ENCODE measurements at regions not wholly inside any gene's neighbourhood (a gene's known extent, or its start where the extent isn't known, plus 50 kb on each side); places are given as distances from the start of the nearest gene placed in this dataset.
"Not testable (repeated sequence)": the region's sequence is repeated elsewhere in the genome, so short reads cannot be mapped to it uniquely, and the experiment has no call there.

GRCh38 chr21:23812485-23812884 lies 1794.8 kb downstream of the MRPL39 start:
- no peak for DNase-seq

DNA sequence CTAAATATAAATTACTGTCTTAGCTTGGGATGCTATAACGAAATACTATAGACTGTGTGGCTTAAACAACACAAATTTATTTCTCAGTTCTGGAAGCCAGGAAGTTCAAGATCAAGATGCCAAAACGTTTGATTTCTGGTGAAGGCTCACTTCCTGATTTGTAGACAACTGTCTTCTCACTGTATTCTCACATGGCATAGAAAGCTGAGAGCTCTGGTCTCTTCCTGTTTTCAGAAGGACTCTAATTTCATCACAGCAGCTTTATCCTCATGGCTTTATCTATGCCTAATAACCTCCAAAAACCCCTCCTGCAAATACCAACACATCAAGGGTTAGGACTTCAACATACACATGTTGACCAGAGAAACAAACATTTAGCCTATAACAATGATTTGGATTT lies 1795.5 kb downstream of the MRPL39 start:
- no peak for DNase-seq

GRCh38 chr21:23809573-23809972 lies 1797.7 kb downstream of the MRPL39 start:
- DNase-seq = no peak

DNA sequence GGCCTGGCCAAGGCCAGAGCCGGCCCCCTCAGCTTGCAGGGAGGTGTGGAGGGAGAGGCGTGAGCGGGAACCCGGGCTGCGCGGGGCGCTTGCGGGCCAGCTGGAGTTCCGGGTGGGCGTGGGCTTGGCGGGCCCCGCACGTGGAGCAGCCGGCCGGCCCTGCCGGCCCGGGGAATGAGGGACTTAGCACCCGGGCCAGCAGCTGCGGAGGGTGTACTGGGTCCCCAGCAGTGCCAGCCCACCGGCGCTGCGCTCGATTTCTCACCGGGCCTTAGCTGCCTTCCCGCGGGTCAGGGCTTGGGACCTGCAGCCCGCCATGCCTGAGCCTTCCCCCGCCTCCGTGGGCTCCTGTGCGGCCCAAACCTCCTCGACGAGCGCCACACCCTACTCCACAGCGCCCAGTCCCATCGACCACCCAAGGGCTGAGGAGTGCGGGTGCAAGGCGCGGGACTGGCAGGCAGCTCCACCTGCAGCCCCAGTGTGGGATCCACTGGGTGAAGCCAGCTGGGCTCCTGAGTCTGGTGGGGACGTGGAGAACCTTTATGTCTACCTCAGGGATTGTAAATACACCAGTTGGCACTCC lies 1800.2 kb downstream of the MRPL39 start:
- not testable (repeated sequence) for DNase-seq

GRCh38 chr21:23804866-23805265 lies 1802.4 kb downstream of the MRPL39 start:
- DNase-seq = no peak

DNA sequence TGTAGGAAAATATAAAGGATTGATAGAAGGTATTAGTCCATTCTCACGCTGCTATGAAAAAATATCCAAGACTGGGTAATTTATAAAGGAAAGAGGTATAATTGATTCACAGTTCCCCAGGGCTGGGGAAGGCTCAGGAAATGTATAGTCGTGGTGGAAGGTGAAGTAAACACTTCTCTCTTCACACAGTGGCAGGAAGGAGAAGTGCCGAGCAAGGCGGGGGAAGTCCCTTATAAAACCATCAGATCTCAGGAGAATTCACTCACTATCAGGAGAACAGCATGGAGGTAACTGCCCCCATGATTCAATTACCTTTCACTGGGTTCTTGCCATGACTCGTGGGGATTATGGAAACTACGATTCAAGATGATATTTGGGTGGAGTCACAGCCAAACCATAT lies 1806.0 kb downstream of the MRPL39 start:
- no peak for DNase-seq

DNA sequence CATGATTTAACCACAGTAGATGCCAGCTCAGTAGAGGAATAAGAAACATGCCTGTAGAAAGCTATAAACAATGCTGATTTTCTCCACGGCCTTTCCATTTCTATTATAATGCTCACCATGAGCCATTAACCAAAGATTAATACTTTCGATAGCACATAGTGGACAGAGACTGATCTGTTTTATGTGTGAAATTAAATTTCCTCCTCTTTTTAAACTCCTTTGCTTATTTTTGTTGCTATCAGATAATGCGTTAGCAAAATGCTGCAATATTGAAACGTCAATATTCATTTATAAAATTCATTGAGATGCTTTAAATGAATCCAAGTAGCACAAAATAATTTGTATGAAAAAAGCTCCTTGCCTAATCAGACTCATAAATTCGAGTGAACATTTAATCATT lies 1807.9 kb downstream of the MRPL39 start:
- no peak for DNase-seq

- no peak for DNase-seq
Observed at GRCh38 chr21:23792300-23792699, 1815.0 kb downstream of the MRPL39 start.

DNA sequence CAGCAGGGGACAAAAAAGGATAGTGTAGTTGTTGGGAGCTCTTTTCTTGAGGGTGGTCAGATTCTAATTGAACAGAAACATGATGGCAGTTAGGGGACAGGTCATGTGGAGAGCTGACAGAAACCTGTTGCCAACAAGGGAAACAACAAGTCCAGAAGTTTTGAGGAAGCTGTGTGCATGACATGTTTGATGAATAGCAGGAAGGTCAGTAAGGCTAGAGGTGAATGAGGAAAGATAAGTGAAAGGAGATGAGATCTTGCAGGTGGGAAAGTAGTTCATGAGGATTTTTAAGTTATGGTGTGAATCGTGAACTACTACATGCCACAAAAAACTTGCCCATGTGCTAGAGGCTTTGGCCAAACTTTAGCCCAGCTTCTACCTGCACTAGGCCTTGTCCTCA lies 1817.4 kb downstream of the MRPL39 start:
- DNase-seq = no peak

GRCh38 chr21:23780326-23780725 lies 1827.0 kb downstream of the MRPL39 start:
- no peak for DNase-seq

DNA sequence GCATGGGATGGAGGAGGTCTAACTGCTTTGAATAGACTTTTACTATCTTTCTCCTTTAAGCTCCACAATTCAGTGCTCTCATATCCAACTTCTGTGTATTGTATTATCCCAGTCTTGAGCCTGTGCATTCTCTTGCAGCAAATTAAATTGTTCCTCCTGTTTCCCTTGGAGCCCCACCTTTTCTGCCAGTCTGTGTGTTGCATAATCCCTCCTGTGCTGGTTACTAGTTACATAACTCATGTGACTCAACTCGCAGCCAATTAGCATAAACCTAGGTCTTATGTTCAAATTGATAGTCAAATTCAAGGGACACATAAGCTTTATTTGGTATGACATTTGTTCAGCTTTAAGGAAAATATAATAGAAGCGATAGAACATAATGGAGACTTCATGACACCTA lies 1863.5 kb downstream of the MRPL39 start:
- DNase-seq = no peak

DNA sequence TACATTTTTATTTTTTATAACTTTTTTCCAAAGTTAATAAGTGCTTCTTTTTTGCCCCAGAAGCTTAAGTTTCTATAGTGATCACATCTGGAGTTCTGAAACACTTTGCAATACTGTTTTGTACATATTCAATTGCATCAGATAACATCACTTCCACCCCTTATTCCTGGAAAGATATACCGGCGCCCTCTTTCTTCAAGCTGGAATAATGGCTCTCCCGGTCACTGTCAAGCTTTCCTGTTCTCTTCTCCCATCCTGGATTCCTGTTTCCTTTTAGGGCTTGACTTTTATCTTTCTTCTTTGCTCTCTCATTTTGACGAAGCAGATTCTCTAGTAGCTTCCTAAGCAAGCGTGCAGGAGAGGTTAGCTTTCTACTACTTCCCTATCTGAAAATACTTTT lies 1866.8 kb downstream of the MRPL39 start:
- DNase-seq = no peak

GRCh38 chr21:23732776-23733175 lies 1874.5 kb downstream of the MRPL39 start:
- DNase-seq = no peak

DNA sequence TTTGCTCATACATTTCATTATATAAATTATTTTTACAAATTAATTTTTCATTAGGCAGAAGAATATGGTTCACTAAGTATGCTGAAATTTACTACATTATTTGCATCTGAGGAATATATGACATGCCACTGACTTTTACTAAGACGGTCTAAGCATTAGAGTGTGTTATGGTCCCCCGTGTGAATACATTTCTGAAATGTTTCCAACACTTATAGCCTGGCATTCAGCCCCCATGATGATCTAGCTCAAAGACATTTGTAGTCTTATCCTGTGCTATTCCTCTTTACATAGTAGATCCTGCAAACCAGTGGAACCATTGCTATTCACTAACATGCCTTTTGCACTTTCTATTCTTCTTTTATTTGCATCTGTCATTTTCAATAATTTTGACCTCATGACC lies 1878.0 kb downstream of the MRPL39 start:
- peak; percentile 0 for DNase-seq

DNA sequence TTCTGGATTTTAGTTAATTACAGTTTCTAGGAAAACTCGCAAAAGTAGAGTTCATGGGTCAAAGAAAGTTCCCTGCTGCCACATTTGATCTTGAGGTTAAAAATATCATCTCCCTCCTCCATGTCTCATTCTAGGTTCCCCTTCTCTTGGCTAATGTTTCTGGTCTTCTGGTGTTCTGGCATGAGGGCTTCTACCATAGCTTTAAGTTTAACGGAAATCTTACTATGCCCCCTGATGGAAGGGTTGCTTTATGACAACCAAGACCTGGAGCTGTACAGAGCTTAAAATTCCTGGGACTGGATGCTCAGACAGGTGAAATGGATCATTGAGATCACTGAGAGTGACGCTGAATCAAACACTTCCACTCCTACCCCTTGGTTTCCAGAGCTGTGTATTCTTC lies 1881.7 kb downstream of the MRPL39 start:
- DNase-seq = peak; percentile 0

DNA sequence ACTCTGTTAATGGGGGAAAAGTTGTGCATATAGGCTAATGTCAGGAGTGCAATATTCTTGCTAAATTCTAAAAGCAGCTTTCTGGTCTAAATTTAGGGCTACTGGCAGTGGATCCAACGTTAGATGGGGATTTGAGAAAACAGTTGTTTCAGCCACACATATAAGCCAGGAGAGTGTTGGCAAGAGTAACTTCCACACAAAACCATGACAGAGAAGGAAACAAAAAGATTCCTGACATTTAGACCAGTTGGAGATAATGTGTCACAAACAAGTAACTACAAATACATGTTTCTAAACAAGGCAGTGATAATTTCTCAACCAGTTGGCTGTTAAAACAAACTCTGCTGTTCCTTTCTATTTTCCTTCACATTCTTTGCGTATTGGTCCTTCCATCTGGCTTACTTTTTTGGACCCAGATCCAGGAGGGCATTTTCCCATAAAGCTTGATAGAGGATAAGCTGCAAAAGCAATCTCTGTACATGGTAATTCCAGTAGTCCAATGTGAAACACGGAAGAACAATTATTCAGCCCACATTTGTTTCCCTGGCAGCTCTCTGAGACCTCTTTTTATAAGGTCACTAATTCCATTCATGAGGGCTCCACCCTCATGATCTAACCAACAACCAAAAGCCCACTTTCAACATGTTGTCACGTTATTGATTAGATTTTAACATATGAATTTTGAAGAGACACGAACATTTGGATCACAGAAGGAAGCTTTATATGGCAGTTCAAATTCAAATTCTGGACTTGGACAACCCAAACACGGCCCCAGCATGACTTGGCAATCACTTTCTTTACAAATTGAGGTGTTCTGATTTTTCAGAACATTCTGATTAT lies 1888.6 kb downstream of the MRPL39 start:
- DNase-seq = no peak

DNA sequence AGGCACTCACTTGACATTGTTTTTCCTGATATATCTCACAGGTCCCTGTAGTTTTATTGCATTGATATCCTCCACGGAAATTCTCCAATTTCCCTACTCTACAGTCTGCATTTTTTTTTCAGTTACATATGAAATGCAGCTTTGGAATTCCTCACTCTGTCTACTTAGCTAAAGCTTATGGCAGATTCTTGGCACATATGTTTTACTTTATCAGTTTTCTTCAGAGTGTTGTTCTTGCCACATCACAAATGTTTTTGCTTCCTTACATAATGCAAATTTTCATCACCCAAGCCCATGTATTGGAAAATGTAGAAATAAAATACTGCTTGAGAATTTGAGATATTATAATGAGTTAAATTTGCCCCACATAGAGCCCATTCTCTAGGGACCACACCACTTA lies 1895.1 kb downstream of the MRPL39 start:
- DNase-seq = no peak

- DNase-seq = no peak
Observed at GRCh38 chr21:23706431-23706830, 1900.8 kb downstream of the MRPL39 start.

DNA sequence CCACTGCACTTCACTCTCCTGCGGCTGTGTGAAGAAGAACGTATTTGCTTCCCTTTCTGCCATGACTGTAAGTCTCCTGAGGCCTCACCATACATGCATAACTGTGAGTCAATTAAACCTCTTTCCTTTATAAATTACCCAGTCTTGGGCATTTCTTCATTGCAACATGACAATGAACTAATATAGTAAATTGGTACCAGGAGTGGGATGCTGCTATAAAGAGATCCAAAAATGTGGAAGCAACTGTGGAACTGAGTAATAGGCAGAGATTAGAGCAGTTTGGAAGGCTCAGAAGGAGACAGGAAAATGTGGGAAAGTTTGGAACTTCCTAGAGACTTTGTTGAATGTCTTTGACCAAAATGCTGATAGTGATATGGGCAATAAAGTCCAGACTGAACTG lies 1907.9 kb downstream of the MRPL39 start:
- no peak for DNase-seq

DNA sequence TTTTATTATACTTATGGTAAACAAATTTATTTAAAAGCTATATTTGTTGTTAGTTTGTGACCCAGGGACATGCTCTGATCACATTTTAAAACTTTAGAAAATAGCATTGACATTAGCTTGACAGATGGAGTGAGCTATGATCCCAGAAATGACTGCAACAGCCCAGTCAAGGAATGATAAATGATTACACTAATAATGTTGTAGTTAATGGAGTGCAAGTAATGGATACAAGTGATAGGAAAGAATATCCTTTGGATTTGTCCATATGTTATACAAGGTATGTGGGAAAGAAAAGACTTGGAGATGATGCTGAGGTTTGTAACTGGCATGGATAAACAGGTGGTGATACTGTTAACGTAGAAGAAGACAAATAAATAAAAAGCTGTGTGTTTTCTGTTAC lies 1908.7 kb downstream of the MRPL39 start:
- no peak for DNase-seq

- DNase-seq = no peak
Observed at GRCh38 chr21:23695443-23695842, 1911.8 kb downstream of the MRPL39 start.

DNA sequence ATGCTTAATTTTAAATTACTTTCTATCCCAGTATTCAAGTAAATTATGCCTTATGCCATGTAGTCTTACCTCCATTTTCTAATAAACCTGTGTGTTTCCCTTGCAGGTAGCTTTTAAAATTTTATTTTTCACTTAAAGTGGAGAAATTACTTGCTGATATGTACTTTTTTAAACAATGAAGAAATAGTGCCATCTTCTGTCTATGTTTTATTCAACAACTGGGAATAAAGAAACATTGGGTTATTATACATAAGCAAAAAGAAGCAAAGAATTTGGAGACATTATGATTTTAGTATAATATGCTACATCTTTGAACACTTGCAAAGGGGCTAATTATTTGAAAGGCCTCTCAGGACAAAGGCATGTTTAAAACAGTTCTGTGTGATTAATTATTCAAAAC lies 1912.9 kb downstream of the MRPL39 start:
- no peak for DNase-seq

DNA sequence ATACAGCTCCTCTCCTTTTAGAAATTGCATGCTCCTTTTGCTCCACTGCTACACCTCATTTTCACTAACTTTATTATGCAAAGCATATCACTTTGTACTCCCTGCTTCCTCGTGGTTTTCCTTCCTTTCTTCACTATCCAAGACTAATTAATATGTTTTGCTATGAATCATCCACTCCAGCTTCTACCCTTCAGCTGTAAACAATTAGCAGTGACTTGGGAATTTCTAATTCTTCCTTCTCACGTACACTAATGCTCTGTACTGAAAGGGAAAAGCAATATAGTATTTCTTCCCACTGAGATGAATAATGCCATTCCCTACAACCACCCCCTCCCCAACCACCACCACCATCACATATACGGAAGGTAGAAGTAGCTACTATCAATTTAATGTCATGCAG lies 1917.0 kb downstream of the MRPL39 start:
- DNase-seq = peak; percentile 75

- DNase-seq = peak; percentile 62
Observed at GRCh38 chr21:23686737-23687523, 1920.4 kb downstream of the MRPL39 start.

All from fibroblast of skin of right biceps (primary cell).